ENCODE measurements at regions not wholly inside any gene's neighbourhood (a gene's known extent, or its start where the extent isn't known, plus 50 kb on each side); places are given as distances from the start of the nearest gene placed in this dataset.

- TF ChIP-seq ATF6 (CRISPR knock-in tag; conservative IDR thresholded peaks at IDR 0.05) (no peak), HIC2 (CRISPR knock-in tag; IDR thresholded peaks at IDR 0.05; ENCODE audit: low read depth) (no peak), IKZF1 (IDR thresholded peaks at IDR 0.05) (no peak), MYPOP (CRISPR knock-in tag; IDR thresholded peaks at IDR 0.05) (no peak), SMAD3 (CRISPR knock-in tag; IDR thresholded peaks at IDR 0.05) (no peak), ZSCAN20 (CRISPR knock-in tag; IDR thresholded peaks at IDR 0.05; ENCODE audit: borderline replicate concordance) (no peak)
These were observed 202.9 kb downstream of the ZNF248 start (continued) for GRCh38 chr10:37654466-37654865.

GRCh38 chr10:37643187-37643586, 214.2 kb downstream of the ZNF248 start:
- Histone ChIP-seq H3K9me3 (ENCODE audit: low read length) (no peaks in the 10 kb centered on the region), H3K79me2 (ENCODE audit: insufficient read depth, low read length) (no peaks in the 10 kb centered on the region), H3K4me2 (ENCODE audit: low read depth, low read length) (no peak overlapping the region), H4K20me1 (ENCODE audit: insufficient read depth, low read length) (no peaks in the 10 kb centered on the region), H3K27ac (ENCODE audit: extremely low read length, insufficient read depth, low read length) (no peak overlapping the region), H3K27me3 (ENCODE audit: control insufficient read depth in 1 of 2, insufficient read depth in 2 of 2, low read length in 2 of 2) (no peaks in the 10 kb centered on the region), H3K4me3 (replicated peaks in 1 of 3; ENCODE audit: insufficient read depth in 1 of 3, low read depth in 2 of 3, low read length in 3 of 3) (no peak overlapping the region), H3K9ac (ENCODE audit: insufficient read depth, low read depth, low read length) (no peak overlapping the region), H3K36me3 (replicated peaks in 1 of 2; ENCODE audit: control insufficient read depth in 1 of 2, insufficient read depth in 2 of 2, low read length in 2 of 2) (no peaks in the 10 kb centered on the region), H3K4me1 (ENCODE audit: insufficient read depth, low read length) (no peaks in the 10 kb centered on the region), H2AFZ (ENCODE audit: low read length) (no peak overlapping the region)
- BruUV-seq (replicated peaks) = no TSS peak
- DNase-seq (ENCODE audit: low spot score) = no peak
- ATAC-seq = no peak
- POLR2A ChIA-PET = no interaction called here
- in situ Hi-C loops (cut with HindIII; ENCODE audit: extremely low pct_ligation_motif_present, low pct_unique_long_range_greater_than_20kb) = no loop called here
- no peak for FAIRE-seq
- CTCF ChIA-PET (ENCODE audit: low intra/inter-chr PET ratio, low total read pairs) = no interaction called here
- 0% methylated on average over 1 of the region's 1 CpG for WGBS (ENCODE audit: low lambda C conversion rate)
- intact Hi-C loops (cut with micrococcal nuclease; ENCODE audit: unreplicated experiment) = no loop called here
- TF ChIP-seq YY1 (IDR thresholded peaks at IDR 0.05; ENCODE audit: insufficient read depth, insufficient replicate concordance, low read depth, low read length) = no peak
- no peak for TF ChIP-seq HNRNPH1 (optimal IDR thresholded peaks at IDR 0.05; ENCODE audit: low read depth, low read length)
- TF ChIP-seq ZNF616 (CRISPR knock-in tag; IDR thresholded peaks at IDR 0.05; ENCODE audit: low read depth) = no peak
- TF ChIP-seq ZNF530 (CRISPR knock-in tag; IDR thresholded peaks at IDR 0.05; ENCODE audit: low read depth) = no peak
- no peak for TF ChIP-seq WIZ (CRISPR knock-in tag; IDR thresholded peaks at IDR 0.05)
- TF ChIP-seq ZNF598 (CRISPR knock-in tag; IDR thresholded peaks at IDR 0.05; ENCODE audit: borderline replicate concordance) = no peak
- TF ChIP-seq MXD4 (CRISPR knock-in tag; IDR thresholded peaks at IDR 0.05) = no peak
- no peak for TF ChIP-seq ATRX (CRISPR knock-in tag; IDR thresholded peaks at IDR 0.05; ENCODE audit: borderline replicate concordance)
- no peak for TF ChIP-seq ZNF224 (CRISPR knock-in tag; IDR thresholded peaks at IDR 0.05)
- no peak for TF ChIP-seq ZNF792 (CRISPR knock-in tag; IDR thresholded peaks at IDR 0.05)
- TF ChIP-seq CREB1 (IDR thresholded peaks at IDR 0.05) = no peak
- no peak for TF ChIP-seq CREB1 (CRISPR knock-in tag; IDR thresholded peaks at IDR 0.05)
- TF ChIP-seq PHF21A (CRISPR knock-in tag; IDR thresholded peaks at IDR 0.05) = no peak
- TF ChIP-seq ZNF883 (CRISPR knock-in tag; IDR thresholded peaks at IDR 0.05; ENCODE audit: not compliant biosample characterization) = no peak
- no peak for TF ChIP-seq THRA (CRISPR knock-in tag; IDR thresholded peaks at IDR 0.05; ENCODE audit: borderline replicate concordance)

Data from HepG2 (cell line).